WTC11 (cell line): ENCODE measurements at regions not wholly inside any gene's neighbourhood (a gene's known extent, or its start where the extent isn't known, plus 50 kb on each side); places are given as distances from the start of the nearest gene placed in this dataset.

Source experiments
- CREB1 ChIP-seq: sonication (generic); formaldehyde crosslinking; IDR thresholded peaks from 2 replicates; pipeline ENCODE4 v1.8.0; 2023; ENCODE audit warnings: mild to moderate bottlenecking, missing genetic modification reagents
- CTCF ChIP-seq: fragments of 200-600 bp; IDR thresholded peaks from 2 replicates; pipeline ENCODE4 v1.8.0; 2022; ENCODE audit warnings: antibody characterized with exemption
- USF1 ChIP-seq: sonication (generic); formaldehyde crosslinking; IDR thresholded peaks from 2 replicates; pipeline ENCODE4 v1.8.0; 2022; ENCODE audit warnings: mild to moderate bottlenecking, missing genetic modification reagents
- ZNF416 ChIP-seq: fragments of 250-450 bp; sonication (Bioruptor Pico); IDR thresholded peaks from 2 replicates; pipeline ENCODE4 v1.9.0; 2021; ENCODE audit warnings: mild to moderate bottlenecking, inconsistent platforms
- TF ChIP-seq, protein P1 (sequence below): sonication (generic); formaldehyde crosslinking; IDR thresholded peaks from 2 replicates; pipeline ENCODE4 v1.8.0; 2023; ENCODE audit warnings: missing genetic modification reagents, mild to moderate bottlenecking, borderline replicate concordance
- TF ChIP-seq, protein P2 (sequence below): sonication (generic); formaldehyde crosslinking; IDR thresholded peaks from 2 replicates; pipeline ENCODE4 v1.8.1; 2023; ENCODE audit warnings: mild to moderate bottlenecking, moderate library complexity, missing genetic modification reagents

DNA sequence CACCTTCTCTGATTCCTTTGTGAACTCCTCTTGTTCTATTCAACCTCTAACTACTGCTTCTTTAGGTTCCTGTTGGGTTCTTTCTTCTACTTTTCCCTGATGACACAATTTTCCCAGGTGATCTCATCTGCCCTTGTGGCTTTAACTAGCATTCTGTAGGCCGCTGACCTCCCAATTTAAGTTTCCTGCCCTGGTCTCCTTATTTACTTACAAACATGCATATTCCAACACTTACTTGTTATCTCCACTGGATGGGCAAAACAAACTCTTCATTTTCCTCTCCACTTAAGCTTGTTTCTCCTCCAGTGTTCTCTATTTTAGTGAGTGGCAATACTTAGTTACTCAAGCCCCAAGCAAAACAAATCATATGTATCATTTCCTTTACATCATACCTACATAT is 734.5 kb downstream of the METTL15 start:
- TF ChIP-seq, protein P1, sequence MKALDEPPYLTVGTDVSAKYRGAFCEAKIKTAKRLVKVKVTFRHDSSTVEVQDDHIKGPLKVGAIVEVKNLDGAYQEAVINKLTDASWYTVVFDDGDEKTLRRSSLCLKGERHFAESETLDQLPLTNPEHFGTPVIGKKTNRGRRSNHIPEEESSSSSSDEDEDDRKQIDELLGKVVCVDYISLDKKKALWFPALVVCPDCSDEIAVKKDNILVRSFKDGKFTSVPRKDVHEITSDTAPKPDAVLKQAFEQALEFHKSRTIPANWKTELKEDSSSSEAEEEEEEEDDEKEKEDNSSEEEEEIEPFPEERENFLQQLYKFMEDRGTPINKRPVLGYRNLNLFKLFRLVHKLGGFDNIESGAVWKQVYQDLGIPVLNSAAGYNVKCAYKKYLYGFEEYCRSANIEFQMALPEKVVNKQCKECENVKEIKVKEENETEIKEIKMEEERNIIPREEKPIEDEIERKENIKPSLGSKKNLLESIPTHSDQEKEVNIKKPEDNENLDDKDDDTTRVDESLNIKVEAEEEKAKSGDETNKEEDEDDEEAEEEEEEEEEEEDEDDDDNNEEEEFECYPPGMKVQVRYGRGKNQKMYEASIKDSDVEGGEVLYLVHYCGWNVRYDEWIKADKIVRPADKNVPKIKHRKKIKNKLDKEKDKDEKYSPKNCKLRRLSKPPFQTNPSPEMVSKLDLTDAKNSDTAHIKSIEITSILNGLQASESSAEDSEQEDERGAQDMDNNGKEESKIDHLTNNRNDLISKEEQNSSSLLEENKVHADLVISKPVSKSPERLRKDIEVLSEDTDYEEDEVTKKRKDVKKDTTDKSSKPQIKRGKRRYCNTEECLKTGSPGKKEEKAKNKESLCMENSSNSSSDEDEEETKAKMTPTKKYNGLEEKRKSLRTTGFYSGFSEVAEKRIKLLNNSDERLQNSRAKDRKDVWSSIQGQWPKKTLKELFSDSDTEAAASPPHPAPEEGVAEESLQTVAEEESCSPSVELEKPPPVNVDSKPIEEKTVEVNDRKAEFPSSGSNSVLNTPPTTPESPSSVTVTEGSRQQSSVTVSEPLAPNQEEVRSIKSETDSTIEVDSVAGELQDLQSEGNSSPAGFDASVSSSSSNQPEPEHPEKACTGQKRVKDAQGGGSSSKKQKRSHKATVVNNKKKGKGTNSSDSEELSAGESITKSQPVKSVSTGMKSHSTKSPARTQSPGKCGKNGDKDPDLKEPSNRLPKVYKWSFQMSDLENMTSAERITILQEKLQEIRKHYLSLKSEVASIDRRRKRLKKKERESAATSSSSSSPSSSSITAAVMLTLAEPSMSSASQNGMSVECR (CRISPR knock-in tag), result no peak
- TF ChIP-seq, protein P2, sequence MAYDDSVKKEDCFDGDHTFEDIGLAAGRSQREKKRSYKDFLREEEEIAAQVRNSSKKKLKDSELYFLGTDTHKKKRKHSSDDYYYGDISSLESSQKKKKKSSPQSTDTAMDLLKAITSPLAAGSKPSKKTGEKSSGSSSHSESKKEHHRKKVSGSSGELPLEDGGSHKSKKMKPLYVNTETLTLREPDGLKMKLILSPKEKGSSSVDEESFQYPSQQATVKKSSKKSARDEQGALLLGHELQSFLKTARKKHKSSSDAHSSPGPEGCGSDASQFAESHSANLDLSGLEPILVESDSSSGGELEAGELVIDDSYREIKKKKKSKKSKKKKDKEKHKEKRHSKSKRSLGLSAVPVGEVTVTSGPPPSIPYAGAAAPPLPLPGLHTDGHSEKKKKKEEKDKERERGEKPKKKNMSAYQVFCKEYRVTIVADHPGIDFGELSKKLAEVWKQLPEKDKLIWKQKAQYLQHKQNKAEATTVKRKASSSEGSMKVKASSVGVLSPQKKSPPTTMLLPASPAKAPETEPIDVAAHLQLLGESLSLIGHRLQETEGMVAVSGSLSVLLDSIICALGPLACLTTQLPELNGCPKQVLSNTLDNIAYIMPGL (CRISPR knock-in tag), result no peak
- TF ChIP-seq CREB1 (CRISPR knock-in tag), result no peak
- no peak for TF ChIP-seq CTCF
- TF ChIP-seq ZNF416, result no peak
- no peak for TF ChIP-seq USF1 (CRISPR knock-in tag)
